ENCODE measurements at regions not wholly inside any gene's neighbourhood (a gene's known extent, or its start where the extent isn't known, plus 50 kb on each side); places are given as distances from the start of the nearest gene placed in this dataset.

DNA sequence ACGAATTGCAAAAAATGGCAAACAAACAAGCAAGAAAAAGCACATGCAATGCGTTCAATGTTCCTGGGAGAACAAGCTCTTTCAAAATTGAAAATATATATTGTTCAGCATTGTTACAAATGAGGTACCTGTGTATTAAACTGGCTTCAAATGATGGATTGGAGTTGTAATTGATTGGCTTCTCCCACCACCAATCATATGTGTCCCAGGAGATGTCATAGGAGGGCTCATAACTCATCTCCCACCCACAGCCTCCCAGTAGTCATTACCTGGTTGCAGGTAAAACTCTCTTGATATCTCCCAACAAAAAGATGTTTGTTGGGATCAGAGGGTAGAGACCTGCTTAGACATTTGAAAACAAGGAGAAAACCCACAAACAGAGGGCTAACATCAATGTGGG lies 302.9 kb downstream of the BAMBI start:
- TF ChIP-seq POLR2A (IDR thresholded peaks at IDR 0.05), result no peak
- TF ChIP-seq, protein P1, sequence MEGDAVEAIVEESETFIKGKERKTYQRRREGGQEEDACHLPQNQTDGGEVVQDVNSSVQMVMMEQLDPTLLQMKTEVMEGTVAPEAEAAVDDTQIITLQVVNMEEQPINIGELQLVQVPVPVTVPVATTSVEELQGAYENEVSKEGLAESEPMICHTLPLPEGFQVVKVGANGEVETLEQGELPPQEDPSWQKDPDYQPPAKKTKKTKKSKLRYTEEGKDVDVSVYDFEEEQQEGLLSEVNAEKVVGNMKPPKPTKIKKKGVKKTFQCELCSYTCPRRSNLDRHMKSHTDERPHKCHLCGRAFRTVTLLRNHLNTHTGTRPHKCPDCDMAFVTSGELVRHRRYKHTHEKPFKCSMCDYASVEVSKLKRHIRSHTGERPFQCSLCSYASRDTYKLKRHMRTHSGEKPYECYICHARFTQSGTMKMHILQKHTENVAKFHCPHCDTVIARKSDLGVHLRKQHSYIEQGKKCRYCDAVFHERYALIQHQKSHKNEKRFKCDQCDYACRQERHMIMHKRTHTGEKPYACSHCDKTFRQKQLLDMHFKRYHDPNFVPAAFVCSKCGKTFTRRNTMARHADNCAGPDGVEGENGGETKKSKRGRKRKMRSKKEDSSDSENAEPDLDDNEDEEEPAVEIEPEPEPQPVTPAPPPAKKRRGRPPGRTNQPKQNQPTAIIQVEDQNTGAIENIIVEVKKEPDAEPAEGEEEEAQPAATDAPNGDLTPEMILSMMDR (IDR thresholded peaks at IDR 0.05), result no peak

All from esophagus squamous epithelium (tissue), 4 donors.